Omental fat pad (tissue), 3 donors: ENCODE measurements at regions not wholly inside any gene's neighbourhood (a gene's known extent, or its start where the extent isn't known, plus 50 kb on each side); places are given as distances from the start of the nearest gene placed in this dataset.

ENCODE experiments used
- ATAC-seq: fragments of 150-250 bp; one replicate; pipeline ENCODE4 v1.9.1; 2016; ENCODE audit warnings: mild to moderate bottlenecking, moderate library complexity; ENCODE audit not compliant: low FRiP score
- DNase-seq: peaks from one replicate; pipeline ENCODE4 v3.0.0-alpha.2; 2019; ENCODE audit warnings: low spot score
- TF ChIP-seq, protein P1 (sequence below), 3 donors: fragments of 450-650 bp; IDR thresholded peaks; one replicate each; pipeline ENCODE4 v1.5.1; 2016 to 2017; ENCODE audit warnings: antibody characterized with exemption in 3 of 3, mild to moderate bottlenecking in 3 of 3, moderate library complexity in 2 of 3

DNA sequence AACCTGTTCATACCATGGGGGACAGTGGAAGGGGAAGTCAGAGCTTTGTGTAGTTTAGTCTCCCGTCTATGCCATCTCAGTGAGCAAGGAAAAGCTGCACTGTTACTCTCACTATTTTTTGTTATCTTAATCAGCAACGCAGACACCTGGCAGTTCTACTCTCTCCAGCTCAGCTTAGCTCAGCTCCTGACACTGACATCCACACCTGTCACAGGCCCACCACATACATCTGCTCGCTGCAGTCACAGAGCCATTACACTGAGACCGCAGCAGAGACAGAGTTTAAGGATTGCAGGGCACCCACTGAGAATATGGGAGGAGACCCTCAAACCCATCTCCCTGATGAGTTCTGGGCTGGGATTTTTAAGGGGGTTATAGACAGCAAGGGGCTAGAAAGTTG lies 257.3 kb upstream of the AKR1E2 start:
- DNase-seq: no peak
- TF ChIP-seq, protein P1, sequence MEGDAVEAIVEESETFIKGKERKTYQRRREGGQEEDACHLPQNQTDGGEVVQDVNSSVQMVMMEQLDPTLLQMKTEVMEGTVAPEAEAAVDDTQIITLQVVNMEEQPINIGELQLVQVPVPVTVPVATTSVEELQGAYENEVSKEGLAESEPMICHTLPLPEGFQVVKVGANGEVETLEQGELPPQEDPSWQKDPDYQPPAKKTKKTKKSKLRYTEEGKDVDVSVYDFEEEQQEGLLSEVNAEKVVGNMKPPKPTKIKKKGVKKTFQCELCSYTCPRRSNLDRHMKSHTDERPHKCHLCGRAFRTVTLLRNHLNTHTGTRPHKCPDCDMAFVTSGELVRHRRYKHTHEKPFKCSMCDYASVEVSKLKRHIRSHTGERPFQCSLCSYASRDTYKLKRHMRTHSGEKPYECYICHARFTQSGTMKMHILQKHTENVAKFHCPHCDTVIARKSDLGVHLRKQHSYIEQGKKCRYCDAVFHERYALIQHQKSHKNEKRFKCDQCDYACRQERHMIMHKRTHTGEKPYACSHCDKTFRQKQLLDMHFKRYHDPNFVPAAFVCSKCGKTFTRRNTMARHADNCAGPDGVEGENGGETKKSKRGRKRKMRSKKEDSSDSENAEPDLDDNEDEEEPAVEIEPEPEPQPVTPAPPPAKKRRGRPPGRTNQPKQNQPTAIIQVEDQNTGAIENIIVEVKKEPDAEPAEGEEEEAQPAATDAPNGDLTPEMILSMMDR (IDR thresholded peaks at IDR 0.05): no peak
- no peak for ATAC-seq

- DNase-seq (no peak), ATAC-seq (no peak)
- TF ChIP-seq, protein P1 (IDR thresholded peaks at IDR 0.05): no peak
These were observed 257.9 kb upstream of the AKR1E2 start for GRCh38 chr10:4568086-4568485.

DNA sequence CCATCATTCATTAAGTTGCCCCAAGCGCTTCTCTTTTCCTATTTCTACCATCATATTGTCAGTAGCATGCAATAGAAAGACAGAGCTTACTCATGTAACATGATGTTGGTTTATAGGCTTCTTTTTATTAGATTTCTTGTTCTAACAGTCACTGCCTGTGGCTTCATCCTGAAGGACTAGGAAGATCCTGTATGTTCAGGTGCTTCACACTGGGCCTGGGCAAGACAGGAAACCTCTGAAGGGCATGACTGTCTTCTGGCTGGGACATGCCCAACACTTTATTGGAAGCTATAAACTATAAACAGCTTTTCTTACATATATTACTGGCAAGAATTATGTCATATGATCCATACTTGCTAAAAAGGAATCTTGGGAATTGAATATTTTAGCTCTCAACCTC lies 258.4 kb upstream of the AKR1E2 start:
- TF ChIP-seq, protein P1 (IDR thresholded peaks at IDR 0.05): no peak
- no peak for DNase-seq
- no peak for ATAC-seq

GRCh38 chr10:4566011-4566410 lies 260.0 kb upstream of the AKR1E2 start:
- TF ChIP-seq, protein P1 (IDR thresholded peaks at IDR 0.05): no peak
- DNase-seq (no peak), ATAC-seq (no peak)

GRCh38 chr10:4561296-4561695 lies 264.7 kb upstream of the AKR1E2 start:
- TF ChIP-seq, protein P1 (IDR thresholded peaks at IDR 0.05): no peak
- DNase-seq: no peak
- no peak for ATAC-seq

GRCh38 chr10:4557469-4557868 lies 268.5 kb upstream of the AKR1E2 start:
- TF ChIP-seq, protein P1 (IDR thresholded peaks at IDR 0.05): no peak
- no peak for DNase-seq

GRCh38 chr10:4556527-4556926 lies 269.5 kb upstream of the AKR1E2 start:
- no peak for ATAC-seq
- TF ChIP-seq, protein P1 (IDR thresholded peaks at IDR 0.05): no peak

More at GRCh38 chr10:4557469-4557868, 268.5 kb upstream of the AKR1E2 start:
- no peak for ATAC-seq

More at GRCh38 chr10:4556527-4556926, 269.5 kb upstream of the AKR1E2 start:
- DNase-seq: no peak
